Epithelial cell of esophagus (primary cell): ENCODE measurements at regions not wholly inside any gene's neighbourhood (a gene's known extent, or its start where the extent isn't known, plus 50 kb on each side); places are given as distances from the start of the nearest gene placed in this dataset.

Experiments
- DNase-seq: peaks from one replicate; pipeline ENCODE4 v3.0.0; 2010; ENCODE audit warnings: low read depth
- H3K4me3 ChIP-seq: 2 replicates; pipeline ENCODE4 v1.5.1; 2011; ENCODE audit warnings: mild to moderate bottlenecking, low read length, control low read depth
- TF ChIP-seq, protein P1 (sequence below): IDR thresholded peaks from 2 replicates; pipeline ENCODE4 v1.5.1; 2011; ENCODE audit warnings: low read depth, mild to moderate bottlenecking, low read length, control low read depth, inconsistent platforms; ENCODE audit not compliant: insufficient read depth; ENCODE audit errors: missing control alignments

DNA sequence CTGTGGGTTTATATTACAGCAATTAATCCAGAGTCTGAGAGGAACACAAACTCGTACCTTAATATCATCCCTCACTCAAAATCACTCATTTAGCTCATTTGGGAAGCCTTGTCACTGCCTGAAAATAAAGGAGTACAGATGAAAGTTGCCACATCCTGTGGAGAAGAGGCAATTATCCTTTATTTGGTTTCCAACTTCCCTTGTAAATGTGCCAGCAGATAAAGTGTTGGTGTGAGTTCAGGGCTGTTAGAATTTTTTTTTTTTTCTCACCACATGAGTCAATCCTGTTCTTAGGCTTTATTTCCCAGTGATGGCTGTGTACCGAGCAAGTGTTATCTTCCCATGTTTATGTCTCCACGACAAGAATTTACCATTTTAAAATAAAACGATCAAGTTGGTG lies 99.0 kb upstream of the SMIM30 start:
- TF ChIP-seq, protein P1, sequence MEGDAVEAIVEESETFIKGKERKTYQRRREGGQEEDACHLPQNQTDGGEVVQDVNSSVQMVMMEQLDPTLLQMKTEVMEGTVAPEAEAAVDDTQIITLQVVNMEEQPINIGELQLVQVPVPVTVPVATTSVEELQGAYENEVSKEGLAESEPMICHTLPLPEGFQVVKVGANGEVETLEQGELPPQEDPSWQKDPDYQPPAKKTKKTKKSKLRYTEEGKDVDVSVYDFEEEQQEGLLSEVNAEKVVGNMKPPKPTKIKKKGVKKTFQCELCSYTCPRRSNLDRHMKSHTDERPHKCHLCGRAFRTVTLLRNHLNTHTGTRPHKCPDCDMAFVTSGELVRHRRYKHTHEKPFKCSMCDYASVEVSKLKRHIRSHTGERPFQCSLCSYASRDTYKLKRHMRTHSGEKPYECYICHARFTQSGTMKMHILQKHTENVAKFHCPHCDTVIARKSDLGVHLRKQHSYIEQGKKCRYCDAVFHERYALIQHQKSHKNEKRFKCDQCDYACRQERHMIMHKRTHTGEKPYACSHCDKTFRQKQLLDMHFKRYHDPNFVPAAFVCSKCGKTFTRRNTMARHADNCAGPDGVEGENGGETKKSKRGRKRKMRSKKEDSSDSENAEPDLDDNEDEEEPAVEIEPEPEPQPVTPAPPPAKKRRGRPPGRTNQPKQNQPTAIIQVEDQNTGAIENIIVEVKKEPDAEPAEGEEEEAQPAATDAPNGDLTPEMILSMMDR: no peak
- no peak overlapping the region for H3K4me3 ChIP-seq
- DNase-seq: no peak

DNA sequence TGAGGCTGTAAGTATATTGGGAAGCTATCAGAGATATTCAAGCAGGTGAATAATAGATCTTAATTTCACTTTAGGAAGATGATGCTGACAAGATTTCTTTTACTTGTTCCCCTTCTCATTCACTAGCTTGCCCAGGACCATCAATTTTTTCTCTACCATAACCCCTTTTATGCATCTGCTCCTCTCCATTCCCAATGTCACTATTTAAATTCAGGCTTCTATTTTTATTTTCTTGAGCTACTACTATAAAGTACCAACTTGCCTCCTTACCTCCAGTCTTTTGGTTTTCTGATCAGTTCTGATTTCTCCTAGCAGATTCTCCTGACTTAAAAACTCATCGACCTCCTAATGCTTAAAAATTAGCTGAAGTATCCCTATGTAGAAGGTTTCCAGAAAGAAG lies 97.7 kb upstream of the SMIM30 start:
- no peak overlapping the region for H3K4me3 ChIP-seq
- DNase-seq: no peak
- TF ChIP-seq, protein P1: no peak

DNA sequence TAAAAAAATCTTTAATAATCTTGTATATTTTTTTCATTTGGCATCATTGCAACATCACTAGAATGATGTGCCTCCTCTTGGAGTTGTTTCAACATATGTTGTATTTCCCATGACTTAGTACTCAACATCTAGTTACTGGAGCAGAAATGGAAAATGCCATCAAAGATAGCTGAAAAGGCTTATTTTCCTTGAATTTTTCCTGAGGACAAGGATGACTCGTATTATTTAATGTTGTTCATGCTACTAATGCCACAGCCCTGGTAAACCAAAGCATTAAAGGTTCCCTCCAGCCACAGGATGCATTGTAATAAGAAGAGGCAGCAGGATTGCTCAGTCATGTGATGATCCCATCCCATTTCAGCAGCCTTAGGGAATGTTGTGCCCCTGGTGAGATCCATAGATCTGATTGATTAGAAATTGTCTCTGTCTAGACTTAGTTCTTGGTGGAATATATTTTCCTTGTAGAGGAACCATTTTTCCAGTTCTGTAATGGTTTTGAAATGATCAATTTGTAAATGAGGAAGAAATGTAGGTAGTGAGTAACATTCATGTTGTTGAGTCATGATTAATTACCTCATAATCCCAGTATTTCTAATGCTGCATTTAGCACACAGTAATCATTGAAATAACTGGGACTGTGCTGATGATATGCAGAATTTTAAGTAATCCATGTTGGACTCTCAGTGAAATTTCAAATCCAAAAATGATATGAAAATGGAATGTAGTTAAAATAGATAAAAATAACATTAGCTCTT lies 91.3 kb upstream of the SMIM30 start:
- TF ChIP-seq, protein P1: no peak
- peak; percentile 53 for DNase-seq
- H3K4me3 ChIP-seq: no peak overlapping the region

DNA sequence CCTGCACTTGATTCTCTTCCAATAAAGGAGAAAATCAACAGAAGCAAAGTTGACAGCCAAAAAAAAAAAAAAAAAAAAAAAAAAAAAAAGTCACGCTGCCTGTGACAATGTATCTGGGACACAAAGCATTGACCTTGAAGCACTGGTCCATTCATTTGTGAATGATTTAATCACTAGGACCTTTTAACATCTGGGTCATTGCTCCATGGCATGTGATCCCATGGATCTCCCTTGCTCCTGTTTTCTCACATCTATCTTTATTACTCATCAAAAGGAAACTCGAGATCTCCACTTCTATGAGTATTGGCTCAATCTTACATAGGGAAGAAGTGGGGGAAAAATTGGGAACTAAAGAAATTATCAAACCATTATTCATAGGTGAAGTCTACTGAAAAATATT lies 89.6 kb upstream of the SMIM30 start:
- no peak overlapping the region for H3K4me3 ChIP-seq
- TF ChIP-seq, protein P1: no peak
- DNase-seq: no peak

DNA sequence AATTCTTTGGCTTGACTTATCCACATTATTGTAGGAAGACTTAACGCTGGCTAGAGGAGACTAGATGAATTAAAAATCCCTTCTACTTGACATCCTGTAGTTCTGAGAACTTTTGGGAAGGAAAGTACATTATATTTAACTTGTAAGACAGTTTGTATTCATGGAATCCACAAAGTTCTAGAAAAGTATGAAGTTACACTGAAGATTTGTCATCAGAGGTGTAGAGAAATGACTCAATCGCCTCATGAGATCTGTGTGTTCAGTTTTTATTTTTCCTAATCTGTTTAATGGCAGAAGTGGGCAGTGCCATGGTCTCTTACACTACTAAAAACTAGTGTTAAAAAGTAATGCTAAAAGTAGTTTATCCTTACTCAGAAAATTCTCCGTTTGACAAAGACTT lies 89.1 kb upstream of the SMIM30 start:
- DNase-seq: no peak
- H3K4me3 ChIP-seq: no peak overlapping the region
- TF ChIP-seq, protein P1: no peak

DNA sequence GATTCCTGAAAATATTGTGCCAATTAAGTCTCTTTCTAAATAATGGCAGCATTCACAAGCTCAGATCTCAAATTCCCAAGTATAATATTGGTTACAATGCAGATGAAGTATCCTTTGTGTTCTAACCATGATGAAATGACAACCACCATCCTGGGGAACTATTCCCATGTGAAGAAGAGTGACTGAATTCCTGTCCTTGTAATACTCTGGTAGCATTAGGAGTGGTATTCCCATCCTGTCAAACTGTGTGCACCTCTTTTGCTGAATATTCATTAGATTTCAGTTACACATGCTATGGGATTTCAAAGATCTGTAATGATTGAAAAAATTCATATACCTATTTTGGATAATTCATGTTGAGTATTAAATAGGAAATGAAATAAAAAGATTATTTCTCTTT lies 86.1 kb upstream of the SMIM30 start:
- no peak overlapping the region for H3K4me3 ChIP-seq
- no peak for DNase-seq
- TF ChIP-seq, protein P1: no peak

DNA sequence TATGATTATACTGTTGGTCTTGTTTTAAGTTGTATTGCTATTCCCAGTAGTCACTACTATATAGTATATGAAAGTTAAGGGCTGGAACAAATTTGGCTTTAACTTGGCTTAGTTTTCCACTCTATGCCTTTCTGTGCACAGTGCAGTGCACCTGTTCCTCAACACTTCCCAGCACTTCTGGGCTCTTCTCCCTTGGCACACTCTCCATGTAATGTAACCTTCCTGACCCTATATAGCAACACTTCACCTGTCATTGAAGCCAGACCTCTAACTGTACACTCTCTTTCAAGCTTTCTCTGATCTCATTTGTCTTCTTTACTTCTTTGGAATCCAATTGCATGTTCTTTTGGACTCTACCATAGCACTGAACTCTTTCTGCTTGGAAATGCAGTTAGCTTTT lies 83.9 kb upstream of the SMIM30 start:
- no peak for DNase-seq
- TF ChIP-seq, protein P1: no peak

More for the DNA sequence above, 83.9 kb upstream of the SMIM30 start:
- H3K4me3 ChIP-seq: no peak overlapping the region
